Midbrain (tissue), 1 donor: ENCODE measurements at regions not wholly inside any gene's neighbourhood (a gene's known extent, or its start where the extent isn't known, plus 50 kb on each side); places are given as distances from the start of the nearest gene placed in this dataset.
"Not testable (repeated sequence)": the region's sequence is repeated elsewhere in the genome, so short reads cannot be mapped to it uniquely, and the experiment has no call there.

Experiments
- DNase-seq: peaks from one replicate; lab custom pipeline; 2025; lab: John Stamatoyannopoulos, UW

DNA sequence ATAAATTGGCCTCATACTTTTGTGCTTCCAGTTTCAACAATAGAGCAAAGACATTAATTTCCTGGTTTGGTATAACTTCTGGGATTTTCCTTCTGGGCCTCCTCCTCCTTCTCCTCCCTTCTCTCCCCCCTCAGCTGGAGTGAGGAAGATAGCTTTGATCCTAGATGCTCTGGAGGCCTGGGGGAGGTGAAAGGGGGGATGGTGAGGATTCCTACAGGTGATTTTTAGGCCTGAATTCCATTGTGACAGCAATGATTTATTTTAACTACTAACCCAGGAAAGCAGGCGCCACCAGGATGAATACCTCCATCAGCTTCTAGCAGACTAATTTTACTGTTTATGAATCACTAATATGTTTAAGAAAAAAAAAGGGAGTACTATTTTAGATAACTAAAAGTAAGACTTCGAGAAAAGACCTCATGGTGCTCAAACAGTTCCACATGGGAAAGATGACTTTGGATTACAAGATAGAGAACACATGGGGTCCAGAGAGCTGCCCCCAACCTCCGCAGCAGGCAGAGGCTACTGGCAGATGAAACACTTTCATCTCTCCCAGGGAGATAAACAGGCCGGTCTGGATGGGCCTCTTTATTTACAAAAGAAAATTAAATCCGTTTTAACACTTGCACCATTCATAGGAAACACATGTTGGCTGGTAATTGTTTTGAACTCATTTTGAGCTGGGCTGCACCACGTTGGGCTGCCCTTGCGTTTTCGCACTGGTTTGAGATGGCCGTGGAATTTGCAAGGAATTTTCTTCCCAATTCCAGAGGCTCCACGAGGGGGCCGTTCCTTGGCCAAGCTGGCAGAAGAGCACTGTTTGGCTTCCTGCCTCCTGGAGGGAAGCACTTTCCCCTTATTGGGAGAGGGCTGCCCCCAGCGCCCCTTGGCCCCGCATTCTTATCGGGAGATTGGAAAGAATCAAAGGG, 125.1 kb upstream of the STX18 start:
- no peak for DNase-seq

DNA sequence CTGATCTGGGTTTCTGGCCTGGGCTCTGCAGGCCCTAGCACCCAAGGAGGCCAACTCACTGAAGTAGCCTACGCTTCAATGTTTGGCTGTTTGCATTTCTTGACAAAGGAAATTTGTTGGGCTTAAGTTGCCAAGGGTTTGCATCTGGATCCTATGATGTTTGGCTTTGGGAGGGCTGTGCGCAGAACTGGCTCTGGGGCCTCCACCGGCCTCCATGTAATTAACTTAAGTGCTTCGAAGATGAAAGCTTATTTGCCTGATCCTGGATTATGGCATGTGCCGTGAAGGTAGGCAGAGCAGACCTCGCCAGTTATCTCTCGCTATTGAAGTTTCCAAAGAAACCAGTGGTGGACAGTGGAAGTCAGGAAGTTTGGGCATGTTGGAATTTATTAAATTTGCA, 124.3 kb upstream of the STX18 start:
- DNase-seq = no peak

DNA sequence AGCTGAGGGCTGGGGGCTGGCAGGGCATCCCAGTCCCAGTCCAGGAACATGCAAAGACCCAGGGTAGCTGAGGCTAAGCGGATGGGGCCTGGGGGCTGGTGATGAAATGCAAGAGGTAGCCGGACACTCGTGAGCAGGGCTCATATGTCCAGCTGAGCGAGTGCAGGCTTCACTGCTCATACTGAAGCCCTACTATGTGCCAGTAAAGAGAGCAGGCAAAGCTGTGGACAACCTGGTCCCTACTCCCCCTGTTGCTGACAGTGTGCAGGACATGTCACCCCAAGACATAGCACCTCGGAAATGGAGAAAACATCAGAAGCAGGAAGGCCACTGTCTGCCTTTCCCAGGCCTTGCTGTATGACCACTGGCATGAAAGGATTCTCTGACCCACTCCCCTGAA, 122.4 kb upstream of the STX18 start:
- no peak for DNase-seq

DNA sequence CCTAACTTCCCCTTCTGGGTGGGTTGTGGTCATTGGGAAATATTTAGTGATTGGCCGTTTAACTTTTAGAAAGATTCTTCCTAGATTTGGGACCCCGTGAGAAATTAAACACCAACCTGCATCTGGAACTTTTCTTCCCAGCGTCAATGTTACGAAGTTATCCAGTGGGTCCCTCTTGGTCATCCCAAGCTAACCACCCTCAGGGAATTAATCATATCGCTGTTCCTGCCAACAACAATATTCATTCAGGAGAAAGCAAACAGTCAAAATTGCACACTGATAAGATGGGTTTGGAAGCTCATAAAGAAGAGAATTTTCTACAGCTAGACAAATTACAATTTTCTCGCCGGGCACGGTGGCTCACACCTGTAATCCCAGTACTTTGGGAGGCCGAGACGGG, 121.2 kb upstream of the STX18 start:
- DNase-seq = no peak

DNA sequence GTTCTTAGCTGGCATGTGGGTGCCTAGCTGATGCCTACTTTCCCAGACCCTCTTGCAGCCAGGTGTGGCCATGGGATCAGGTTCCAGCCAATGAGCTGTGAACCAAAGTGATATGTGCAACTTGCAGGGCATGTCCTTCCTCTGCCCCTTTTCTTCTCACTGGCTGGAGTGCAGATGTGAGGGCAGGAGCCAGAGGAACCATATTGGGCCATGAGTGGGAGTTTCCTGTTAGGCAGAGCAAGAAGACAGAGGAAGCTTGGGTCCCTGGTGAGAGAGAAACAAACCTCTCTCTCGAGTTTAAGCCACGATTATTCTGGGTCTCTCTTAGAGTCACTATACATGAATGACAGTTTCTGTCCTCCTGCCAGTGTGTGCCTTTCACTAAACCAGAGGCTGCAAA, 120.4 kb upstream of the STX18 start:
- DNase-seq = no peak

DNA sequence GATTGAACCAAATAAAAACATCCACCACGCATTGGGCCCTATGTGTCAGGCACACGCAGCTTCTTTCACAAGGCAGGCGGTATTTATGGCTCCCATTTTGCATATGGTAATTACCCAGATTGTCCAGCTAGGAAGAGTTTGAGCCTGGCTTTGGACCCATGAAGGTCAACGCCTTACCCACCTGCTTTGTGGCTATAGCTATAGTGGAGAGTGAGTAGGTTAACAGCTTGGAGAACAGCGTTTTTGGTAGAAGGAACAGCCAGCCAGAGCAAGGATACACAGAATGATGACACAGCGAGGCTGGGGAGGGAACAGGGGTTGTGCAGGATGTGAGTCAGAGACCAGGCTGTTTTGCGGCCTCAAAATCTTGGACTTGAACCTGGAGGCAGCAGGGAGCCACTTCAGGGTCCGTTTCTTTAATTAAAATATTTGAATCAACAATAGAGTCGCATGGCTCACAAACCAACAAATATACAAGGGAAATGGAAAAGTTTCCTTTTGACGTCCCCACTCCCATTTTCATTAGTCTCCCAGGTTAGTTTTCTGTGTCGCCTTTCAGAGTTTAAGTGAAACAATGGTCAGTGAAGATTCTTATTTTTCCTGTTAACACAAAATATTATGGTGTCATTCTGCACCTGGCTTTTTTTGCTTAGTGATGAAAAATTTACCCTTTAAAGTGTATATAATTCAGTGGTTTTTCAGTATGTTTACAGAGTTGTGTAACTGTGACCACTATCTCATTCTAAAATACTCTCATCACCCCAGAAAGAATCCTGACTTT, 118.2 kb upstream of the STX18 start:
- DNase-seq = no peak

DNA sequence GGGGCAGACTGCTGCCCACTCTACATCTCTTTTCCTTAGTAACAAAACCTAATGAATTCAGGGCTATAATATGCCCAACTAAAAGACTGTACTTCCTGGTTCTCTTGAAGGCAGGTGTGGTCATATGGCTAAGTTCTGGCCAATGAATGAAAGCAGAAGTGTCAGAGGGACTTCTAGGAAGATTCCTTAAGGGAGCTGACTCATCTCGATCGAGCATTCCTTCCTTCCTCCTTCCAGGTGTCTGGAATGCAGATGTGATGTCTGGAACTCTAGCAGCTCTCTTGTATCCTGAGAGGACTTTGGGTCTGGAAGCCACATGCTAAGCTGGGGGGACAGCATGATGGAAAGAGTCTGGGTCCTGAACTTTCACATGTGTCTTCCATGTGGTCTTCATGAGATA, 116.2 kb upstream of the STX18 start:
- DNase-seq = no peak

DNA sequence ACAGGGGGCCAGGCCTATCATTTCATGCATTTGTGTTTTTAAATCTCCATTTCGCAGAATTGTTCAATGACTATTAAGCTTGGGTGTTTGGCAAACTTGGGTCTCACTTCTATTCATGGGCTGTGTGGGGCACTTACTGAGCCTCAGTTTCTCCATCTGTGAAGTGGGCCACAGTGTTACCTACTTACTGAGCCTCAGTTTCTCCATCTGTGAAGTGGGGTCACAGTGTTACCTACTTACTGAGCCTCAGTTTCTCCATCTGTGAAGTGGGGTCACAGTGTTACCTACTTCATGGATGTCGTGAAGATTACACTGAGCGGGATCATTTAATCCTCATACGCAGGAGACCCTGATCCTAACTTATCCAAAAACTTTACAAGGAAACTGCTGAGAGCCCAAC, 115.1 kb upstream of the STX18 start:
- no peak for DNase-seq

DNA sequence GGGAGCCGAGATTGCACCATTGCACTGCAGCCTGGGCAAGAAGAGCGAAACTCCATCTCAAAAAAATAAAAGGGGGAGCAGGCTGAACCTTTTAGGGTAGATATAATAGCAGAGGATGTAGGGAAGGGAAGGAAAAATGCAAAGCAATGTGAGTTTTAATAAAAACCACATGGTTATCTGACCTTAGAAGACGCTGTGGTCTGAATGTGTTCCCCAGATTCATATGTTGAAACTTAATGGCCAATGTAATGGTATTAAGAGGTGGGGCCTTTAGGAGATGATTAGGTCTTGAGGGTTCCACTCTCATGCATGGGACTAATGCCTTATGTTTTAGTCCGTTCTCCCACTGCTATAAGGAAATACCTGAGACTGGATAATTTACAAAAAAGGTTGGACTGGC, 114.1 kb upstream of the STX18 start:
- DNase-seq = no peak

DNA sequence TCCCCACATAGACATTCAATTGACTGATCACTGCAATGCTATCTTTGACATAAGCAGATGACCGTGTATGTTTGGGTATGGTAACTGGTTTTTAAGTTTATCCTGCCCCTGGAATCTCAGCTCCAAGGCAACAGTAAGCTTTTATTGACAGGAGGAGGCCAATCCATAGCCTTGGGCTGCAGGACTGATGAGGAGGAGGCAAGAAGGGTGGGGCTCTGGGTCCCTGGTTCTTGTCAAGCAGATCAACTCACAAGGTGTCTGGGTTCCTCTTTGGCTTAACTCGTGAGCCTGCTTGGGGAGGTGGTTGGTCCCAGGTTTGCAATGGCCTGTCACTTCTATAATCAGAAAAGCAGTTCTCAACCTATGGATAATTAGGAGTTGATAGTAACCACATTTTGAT, 113.2 kb upstream of the STX18 start:
- no peak for DNase-seq

DNA sequence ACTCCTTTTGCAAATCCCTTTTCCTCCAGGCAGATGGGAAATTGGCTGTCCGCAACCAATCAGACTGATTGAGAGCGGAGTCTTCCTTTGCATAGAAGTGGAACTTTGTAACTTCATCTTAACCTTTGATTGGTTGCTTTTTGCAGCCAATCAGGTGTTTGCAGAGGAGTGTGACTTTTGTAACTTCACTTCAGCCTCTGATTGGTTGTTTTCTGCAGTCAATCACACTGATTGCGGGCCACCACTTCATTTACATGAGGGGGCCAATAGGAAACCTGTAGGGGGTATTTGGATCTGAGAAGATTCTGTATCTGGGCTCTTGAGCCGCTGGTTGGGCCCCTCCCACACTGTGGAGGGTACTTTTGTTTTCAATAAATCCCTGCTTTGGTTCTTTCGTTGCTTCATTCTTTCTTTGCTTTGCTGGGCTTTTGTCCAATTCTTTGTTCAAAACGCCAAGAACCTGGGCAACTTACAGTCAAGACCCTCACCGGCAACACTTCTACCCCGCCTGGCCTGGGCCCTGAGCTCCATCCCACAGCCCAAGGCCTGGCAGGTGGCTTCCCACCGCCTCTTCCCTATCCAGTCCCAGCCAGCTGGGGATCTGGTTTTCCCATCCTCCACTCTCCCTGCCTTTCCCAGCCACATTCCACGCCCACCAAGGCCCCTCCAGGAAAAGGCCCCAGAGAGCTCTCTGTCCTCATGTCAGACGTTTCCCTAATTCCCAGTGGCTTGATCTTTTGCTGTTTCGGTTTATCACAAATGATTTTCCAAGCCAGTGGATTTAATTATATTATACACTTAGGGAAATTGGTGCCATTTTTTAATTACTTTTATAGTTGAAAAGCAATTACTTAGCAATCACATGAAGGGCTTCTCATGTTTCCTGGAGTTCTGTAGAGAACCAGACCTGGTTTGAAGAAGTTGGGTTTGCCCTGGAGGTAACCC, 110.2 kb upstream of the STX18 start:
- DNase-seq = no peak

DNA sequence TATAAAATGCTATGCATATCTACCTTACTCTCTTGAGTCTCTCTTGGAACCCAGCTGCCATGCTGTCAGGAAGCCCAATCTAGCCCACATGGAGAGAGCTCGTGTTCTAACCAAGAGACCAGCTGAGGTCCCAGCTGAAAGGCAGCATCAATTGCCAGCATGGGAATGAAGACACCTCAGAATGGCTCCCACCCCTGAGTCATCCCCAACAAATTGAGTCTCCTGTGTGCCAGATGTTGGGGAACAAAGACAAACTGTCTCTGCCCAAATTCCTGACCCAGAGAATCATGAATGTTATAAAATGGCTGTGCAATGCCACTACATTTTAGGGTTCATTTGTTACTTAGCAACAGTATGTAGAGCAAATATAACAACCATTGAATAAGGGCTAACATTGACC, 105.2 kb upstream of the STX18 start:
- no peak for DNase-seq

DNA sequence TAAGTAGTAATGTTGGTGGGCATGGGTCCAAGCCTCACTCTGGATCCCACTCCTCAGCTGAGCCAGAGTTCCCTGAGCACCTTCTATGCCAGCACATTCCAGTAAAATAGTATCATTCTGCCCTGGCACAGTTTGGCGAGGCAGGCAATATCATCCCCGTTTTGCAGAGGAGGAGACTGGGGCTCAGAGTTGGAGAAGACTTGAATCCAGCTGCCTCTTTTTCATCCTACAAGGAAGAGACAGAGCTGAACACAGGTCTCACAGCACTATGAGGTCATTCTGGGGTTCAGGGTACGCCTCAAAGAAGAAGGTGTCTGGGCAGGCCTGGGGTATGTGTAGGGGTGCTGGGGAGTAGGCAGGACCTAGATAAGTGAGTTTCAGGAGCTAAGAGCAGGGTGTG, 103.9 kb upstream of the STX18 start:
- DNase-seq = no peak

DNA sequence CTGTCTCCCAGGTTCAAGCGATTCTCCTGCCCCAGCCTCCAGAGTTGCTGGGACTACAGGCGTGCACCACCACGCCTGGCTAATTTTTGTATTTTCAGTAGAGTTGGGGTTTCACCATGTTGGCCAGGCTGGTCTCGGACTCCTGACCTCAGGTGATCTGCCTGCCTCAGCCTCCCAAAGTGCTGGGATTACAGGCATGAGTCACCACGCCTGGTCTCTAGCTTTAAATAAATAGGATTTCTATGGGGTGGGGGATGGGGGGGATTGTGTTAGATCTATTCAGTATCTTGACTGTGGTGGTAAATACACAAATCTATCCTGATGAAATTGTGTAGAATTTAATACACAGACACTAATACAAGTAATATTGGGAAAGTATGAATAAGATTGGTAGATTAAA, 102.4 kb upstream of the STX18 start:
- not testable (repeated sequence) for DNase-seq

DNA sequence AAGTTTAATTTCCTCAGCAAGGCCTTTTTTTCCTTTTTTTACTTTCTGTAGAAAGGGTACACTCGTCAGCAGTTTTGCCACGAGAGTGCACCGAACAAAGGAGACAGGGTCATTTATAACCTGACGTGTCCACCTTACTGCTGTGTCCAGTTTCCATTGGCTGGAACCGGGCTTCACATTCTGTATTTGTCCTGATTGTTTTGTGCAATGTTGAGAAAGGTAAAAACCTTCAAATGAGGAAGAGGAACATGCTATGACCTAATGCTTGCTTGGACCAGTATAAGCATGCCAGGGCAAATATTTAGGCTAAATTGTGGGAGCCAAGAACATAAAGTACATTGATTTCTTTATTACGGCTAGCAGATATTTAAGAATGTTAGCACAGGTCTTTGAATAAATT, 101.9 kb upstream of the STX18 start:
- DNase-seq = not testable (repeated sequence)

DNA sequence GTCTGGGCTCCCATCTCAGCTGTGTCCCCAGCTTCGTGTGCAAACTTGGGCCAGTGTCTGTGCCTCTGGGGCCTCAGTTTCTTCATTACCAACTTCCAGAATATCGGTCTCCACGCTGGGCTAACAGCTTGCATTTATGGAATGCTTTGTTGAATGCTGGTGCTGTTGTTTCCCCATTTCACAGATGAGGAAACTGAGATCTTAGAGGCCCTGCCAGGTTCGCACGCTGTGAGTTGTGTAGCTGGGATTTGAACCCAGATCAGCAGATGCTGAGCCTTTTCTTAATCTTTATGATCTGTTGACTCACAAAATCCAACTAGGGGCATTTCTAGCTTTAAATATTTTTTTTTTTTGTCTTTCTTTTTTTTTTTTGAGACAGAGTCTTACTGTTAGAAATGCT, 101.5 kb upstream of the STX18 start:
- no peak for DNase-seq

DNA sequence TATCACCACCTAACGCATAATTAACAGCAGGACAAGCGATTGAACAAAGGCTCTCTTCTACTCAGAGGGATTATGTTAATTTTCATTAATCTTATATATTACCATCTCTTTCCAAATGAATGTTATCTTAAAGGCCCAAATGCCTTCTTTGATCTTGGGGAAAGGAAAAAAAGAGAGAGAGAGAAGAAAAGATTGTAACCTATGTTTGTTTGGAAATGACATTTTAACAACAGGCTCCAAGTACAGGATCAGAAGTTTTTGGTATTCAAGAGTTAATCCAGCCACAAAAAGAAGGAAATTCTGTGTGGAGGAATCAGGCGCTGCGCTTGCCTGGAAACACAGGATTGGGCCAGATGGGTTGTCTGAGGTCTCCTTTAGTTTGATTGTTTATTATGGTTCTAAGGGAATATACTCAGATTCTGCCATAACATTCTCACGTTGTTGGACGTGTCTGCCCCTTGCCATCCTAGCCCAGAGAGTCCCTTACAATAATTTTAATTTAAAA, 100.7 kb upstream of the STX18 start:
- DNase-seq = no peak

DNA sequence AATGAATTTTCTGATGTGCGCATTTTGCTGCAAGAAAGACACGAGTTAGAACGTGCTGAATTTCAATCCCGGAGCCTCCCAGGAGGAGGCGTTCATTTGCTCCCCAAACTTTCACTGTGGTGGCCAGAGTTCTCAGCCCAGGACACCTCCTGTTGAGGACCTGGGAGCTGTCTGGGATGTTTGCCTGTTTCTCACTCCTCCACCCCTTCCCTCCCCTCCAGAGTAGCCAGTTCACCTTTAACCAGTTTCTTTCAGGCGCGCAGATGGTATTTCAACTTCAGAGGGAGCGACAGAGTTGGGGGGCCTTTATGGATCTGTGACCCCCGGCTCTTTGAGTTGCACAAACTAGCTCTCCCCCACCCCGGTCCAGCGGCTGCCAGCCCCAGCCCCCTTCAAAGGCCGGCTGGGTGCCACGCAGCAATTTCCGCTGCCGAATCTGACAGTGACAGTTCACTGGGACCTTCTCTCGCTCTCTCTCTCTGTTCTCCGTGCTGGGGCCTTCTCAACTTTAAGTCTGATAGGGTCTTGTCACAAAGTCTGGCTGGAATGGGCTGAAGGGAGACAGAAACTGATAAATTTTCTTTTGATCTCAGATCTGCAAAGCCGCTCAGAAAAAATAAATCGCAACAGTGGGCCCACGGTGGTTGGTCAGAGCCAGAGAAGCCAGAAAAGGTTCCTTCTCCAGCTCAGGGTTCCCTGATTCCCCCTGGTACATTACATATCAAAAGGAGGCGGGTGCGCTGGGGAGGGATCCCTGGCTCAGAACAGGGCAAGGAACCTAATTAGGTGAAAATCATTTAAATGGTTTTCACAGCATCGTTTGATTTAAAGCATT, 100.0 kb upstream of the STX18 start:
- no peak for DNase-seq

DNA sequence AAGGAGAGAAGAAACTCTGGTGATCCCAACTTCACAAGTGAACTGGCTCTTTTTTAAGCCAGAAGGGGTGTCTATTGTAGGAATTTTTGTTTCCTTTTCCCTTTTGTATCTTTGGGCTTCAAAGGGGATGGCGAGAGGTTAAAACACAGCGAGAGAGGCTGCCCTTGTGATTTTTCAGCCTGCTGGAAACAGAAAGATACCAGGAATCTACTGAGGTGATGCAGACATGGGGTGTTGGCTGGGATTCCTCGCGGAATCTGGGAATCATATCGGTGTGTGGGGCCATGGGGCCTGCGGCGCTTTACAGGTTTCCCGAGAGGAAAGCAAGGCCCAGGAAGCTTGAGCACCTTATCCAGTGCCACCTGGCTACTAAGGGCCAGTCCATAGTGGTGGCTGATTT, 99.4 kb upstream of the STX18 start:
- DNase-seq = no peak

DNA sequence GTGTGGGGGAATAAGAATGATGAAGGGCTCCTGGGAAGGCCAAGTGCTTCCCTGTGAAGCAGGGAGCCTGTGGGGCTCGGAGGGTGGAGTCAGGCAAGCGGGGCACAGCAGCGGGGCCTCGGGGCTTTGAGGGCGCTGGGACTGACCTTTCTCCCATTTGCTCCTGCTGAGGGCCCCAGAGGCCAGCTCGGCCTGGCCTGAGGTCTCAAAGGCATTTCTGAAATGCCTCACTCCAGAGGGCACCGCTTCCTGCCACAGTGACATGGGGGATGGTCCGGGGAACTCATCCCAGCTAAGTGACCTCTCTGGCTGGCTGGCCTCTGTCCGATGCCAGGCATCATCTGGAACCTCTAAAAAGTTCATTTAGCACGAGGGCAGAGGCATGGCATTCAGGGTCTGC, 98.8 kb upstream of the STX18 start:
- no peak for DNase-seq

DNA sequence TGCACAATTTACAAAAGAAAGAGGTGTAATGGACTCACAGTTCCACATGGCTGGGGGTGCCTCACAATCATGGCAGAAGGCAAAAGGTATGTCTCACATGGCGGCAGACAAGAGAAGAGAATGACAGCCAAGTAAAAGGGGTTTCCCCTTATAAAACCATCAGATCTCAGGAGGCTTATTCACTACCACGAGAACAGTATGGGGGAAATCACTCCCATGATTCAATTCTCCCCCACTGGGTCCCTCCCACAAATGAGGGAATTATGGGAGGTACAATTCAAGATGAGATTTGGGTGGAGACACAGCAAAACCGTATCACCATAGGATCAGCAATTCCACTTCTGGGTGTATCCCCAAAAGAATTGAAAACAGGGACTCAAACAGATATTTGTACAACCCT, 97.5 kb upstream of the STX18 start:
- DNase-seq = no peak
